ENCODE measurements at regions not wholly inside any gene's neighbourhood (a gene's known extent, or its start where the extent isn't known, plus 50 kb on each side); places are given as distances from the start of the nearest gene placed in this dataset.

GRCh38 chr2:120626566-120626965, 109.1 kb upstream of the GLI2 start:
- WGBS = 68% methylated on average over 6 of the region's 6 CpGs
- intact Hi-C loops (cut with DNase I) = no loop called here
- no peak for DNase-seq (ENCODE audit: low spot score)

DNA sequence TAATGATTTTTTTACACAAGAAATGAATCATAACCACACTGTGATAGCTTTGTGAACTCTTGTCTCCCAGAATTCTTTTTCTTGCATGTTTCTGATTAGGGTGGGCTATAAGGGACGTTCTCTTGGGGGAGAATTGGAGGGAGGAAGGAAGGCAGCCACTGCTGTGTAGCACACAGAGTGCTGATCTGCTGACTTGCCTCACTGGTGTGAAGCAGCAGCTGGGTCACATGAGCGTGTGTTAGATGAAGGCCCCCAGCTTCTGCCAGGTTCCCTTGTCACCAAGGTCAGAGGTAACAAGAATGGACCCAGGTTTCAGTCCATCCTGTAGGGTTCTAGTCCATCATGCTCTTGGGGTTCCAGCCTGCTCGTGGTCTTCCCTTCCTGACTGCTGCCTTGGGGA, 107.4 kb upstream of the GLI2 start:
- TF ChIP-seq, protein P1, sequence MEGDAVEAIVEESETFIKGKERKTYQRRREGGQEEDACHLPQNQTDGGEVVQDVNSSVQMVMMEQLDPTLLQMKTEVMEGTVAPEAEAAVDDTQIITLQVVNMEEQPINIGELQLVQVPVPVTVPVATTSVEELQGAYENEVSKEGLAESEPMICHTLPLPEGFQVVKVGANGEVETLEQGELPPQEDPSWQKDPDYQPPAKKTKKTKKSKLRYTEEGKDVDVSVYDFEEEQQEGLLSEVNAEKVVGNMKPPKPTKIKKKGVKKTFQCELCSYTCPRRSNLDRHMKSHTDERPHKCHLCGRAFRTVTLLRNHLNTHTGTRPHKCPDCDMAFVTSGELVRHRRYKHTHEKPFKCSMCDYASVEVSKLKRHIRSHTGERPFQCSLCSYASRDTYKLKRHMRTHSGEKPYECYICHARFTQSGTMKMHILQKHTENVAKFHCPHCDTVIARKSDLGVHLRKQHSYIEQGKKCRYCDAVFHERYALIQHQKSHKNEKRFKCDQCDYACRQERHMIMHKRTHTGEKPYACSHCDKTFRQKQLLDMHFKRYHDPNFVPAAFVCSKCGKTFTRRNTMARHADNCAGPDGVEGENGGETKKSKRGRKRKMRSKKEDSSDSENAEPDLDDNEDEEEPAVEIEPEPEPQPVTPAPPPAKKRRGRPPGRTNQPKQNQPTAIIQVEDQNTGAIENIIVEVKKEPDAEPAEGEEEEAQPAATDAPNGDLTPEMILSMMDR (IDR thresholded peaks at IDR 0.05) = no peak
- TF ChIP-seq POLR2AphosphoS5 (IDR thresholded peaks at IDR 0.05) = no peak
- TF ChIP-seq POLR2A (IDR thresholded peaks at IDR 0.05) = no peak
- no peaks in the 10 kb centered on the region for H3K27me3 ChIP-seq (replicated peaks; ENCODE audit: insufficient read depth)
- no peaks in the 10 kb centered on the region for H3K36me3 ChIP-seq
- no peaks in the 10 kb centered on the region for H3K9me3 ChIP-seq
- intact Hi-C loops (cut with DNase I) = no loop called here
- no peak for DNase-seq (ENCODE audit: low spot score)
- 94% methylated on average over 3 of the region's 3 CpGs for WGBS
- no peak overlapping the region for H3K4me3 ChIP-seq
- peak overlapping the region; percentile 83 to 89 for H3K27ac ChIP-seq
- H3K4me1 ChIP-seq (replicated peaks) = peaks cover 12% of the 10 kb centered on the region

More at GRCh38 chr2:120626566-120626965, 109.1 kb upstream of the GLI2 start:
- no peak for TF ChIP-seq POLR2A (IDR thresholded peaks at IDR 0.05)
- TF ChIP-seq, protein P1 (IDR thresholded peaks at IDR 0.05) = no peak
- TF ChIP-seq POLR2AphosphoS5 (IDR thresholded peaks at IDR 0.05) = no peak
- Histone ChIP-seq H3K36me3 (no peaks in the 10 kb centered on the region), H3K4me1 (replicated peaks) (peaks cover 9% of the 10 kb centered on the region), H3K4me3 (no peak overlapping the region), H3K27ac (peak overlapping the region; percentile 83 to 89), H3K9me3 (no peaks in the 10 kb centered on the region), H3K27me3 (replicated peaks; ENCODE audit: insufficient read depth) (no peaks in the 10 kb centered on the region)

DNA sequence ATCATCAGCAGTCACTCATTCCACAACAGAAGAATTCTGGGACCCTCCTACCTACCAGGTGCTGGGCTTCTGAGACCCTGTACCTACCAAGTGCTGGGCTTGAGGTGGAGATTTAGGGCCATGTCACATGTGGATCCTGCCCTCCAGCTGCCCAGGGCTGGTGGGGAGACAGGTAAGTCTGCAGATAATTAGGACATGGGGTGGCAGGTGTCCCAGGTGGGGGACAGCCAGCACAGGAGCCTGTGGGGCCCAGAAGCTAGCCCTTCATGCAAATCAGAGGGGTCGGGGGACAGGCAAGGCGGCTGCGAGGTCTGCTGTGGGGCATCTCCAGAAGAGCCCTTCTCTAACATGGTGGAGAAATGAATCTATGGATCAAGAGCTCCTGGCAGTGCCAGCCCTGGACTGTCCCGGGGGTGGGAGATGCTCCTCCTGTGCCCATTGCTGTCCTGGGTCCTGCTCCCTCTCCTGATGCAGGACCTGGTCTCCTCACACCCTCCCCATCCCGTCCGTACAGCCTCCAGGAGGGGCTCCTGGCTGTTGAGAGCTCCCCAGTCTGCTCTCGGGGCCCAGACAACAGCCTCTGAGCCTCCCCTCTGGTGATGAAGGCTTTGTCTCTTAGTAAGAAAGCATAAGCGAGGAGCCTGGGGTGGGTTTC, 106.3 kb upstream of the GLI2 start:
- TF ChIP-seq, protein P1 (IDR thresholded peaks at IDR 0.05) = no peak
- TF ChIP-seq POLR2AphosphoS5 (IDR thresholded peaks at IDR 0.05) (no peak), POLR2A (IDR thresholded peaks at IDR 0.05) (no peak)
- Histone ChIP-seq H3K4me3 (no peak overlapping the region), H3K36me3 (no peaks in the 10 kb centered on the region), H3K9me3 (no peaks in the 10 kb centered on the region), H3K27ac (peak overlapping the region; percentile 85 to 90), H3K27me3 (replicated peaks; ENCODE audit: insufficient read depth) (no peaks in the 10 kb centered on the region), H3K4me1 (replicated peaks) (peaks cover 14% of the 10 kb centered on the region)
- 97% methylated on average over 8 of the region's 8 CpGs for WGBS
- intact Hi-C loops (cut with DNase I) = no loop called here
- DNase-seq (ENCODE audit: low spot score) = no peak

GRCh38 chr2:120630031-120630701, 105.5 kb upstream of the GLI2 start:
- intact Hi-C loops (cut with DNase I) = no loop called here
- WGBS = 60% methylated on average over 10 of the region's 10 CpGs
- Histone ChIP-seq H3K27me3 (replicated peaks; ENCODE audit: insufficient read depth) (no peaks in the 10 kb centered on the region), H3K4me1 (replicated peaks) (peaks cover 14% of the 10 kb centered on the region), H3K27ac (peak overlapping the region; percentile 85 to 90), H3K36me3 (no peaks in the 10 kb centered on the region), H3K4me3 (no peak overlapping the region), H3K9me3 (no peaks in the 10 kb centered on the region)
- TF ChIP-seq POLR2AphosphoS5 (IDR thresholded peaks at IDR 0.05) = peak; percentile 89
- no peak for TF ChIP-seq POLR2A (IDR thresholded peaks at IDR 0.05)
- peak; percentile 69 for DNase-seq (ENCODE audit: low spot score)

DNA sequence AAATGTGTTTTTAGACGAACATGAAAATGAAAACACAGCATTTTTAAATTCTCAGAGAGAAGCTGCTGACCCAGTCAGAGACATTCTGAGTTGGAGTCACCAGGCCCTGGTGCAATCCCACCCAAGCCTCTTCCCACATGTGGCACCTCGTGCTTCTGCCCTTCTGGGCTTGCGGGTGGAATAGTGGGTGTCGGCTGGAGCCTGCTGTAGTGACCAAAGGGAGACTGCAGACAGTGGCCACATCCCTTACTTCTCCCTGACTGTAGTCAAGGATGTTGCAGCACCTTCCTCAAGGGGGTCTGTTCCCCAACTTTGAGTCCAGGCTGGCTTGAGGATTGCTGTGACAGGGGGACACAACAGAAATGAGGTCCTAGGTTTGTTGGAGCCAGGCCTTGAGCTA, 104.4 kb upstream of the GLI2 start:
- H3K4me3 ChIP-seq = no peak overlapping the region
- 57% methylated on average over 4 of the region's 4 CpGs for WGBS
- peak overlapping the region; percentile 85 to 90 for H3K27ac ChIP-seq
- no peaks in the 10 kb centered on the region for H3K9me3 ChIP-seq
- no peak for DNase-seq (ENCODE audit: low spot score)
- intact Hi-C loops (cut with DNase I) = no loop called here
- TF ChIP-seq POLR2AphosphoS5 (IDR thresholded peaks at IDR 0.05) = no peak
- TF ChIP-seq, protein P1 (IDR thresholded peaks at IDR 0.05) = no peak
- TF ChIP-seq POLR2A (IDR thresholded peaks at IDR 0.05) = no peak
- H3K36me3 ChIP-seq = no peaks in the 10 kb centered on the region
- H3K27me3 ChIP-seq (replicated peaks; ENCODE audit: insufficient read depth) = no peaks in the 10 kb centered on the region
- peaks cover 14% of the 10 kb centered on the region for H3K4me1 ChIP-seq (replicated peaks)
